Mesendoderm (in vitro differentiated cells): ENCODE measurements at regions not wholly inside any gene's neighbourhood (a gene's known extent, or its start where the extent isn't known, plus 50 kb on each side); places are given as distances from the start of the nearest gene placed in this dataset.
"Not testable (repeated sequence)": the region's sequence is repeated elsewhere in the genome, so short reads cannot be mapped to it uniquely, and the experiment has no call there.

Source experiments
- DNase-seq: peaks from one replicate; pipeline ENCODE4 v3.0.0; 2013
- H2AK5ac ChIP-seq: 2 replicates; pipeline ENCODE4 v1.6.1; 2013; ENCODE audit warnings: low read length, inconsistent platforms
- H2BK120ac ChIP-seq: 2 replicates; pipeline ENCODE4 v1.6.1; 2013; ENCODE audit warnings: low read depth, mild to moderate bottlenecking, low read length, moderate library complexity, mixed read lengths
- H2BK15ac ChIP-seq: replicated peaks from 2 replicates; pipeline ENCODE4 v1.6.1; 2013; ENCODE audit warnings: low read depth, mild to moderate bottlenecking, moderate library complexity
- H2BK5ac ChIP-seq: 2 replicates; pipeline ENCODE4 v1.6.1; 2013; ENCODE audit warnings: low read length, inconsistent platforms
- H3K18ac ChIP-seq: 2 replicates; pipeline ENCODE4 v1.6.1; 2013; ENCODE audit warnings: mild to moderate bottlenecking, low read length, mixed read lengths
- H3K23ac ChIP-seq: one replicate; pipeline ENCODE4 v1.6.1; 2013; ENCODE audit warnings: low read length
- H3K27ac ChIP-seq: 2 replicates; pipeline ENCODE4 v1.5.1; 2013; ENCODE audit warnings: low read depth, mild to moderate bottlenecking, inconsistent platforms, low read length, moderate library complexity
- H3K27me3 ChIP-seq: 2 replicates; pipeline ENCODE4 v1.6.1; 2013; ENCODE audit warnings: low read length, control low read depth, mild to moderate bottlenecking, inconsistent platforms; ENCODE audit not compliant: insufficient read depth, poor library complexity
- H3K36me3 ChIP-seq: 2 replicates; pipeline ENCODE4 v1.6.1; 2013; ENCODE audit warnings: low read length, inconsistent platforms; ENCODE audit not compliant: control insufficient read depth, insufficient read depth
- H3K4ac ChIP-seq: one replicate; pipeline ENCODE4 v1.6.1; 2013; ENCODE audit warnings: low read depth, mild to moderate bottlenecking, low read length, moderate library complexity
- H3K4me1 ChIP-seq: 2 replicates; pipeline ENCODE4 v1.6.1; 2013; ENCODE audit warnings: low read depth, low read length, inconsistent platforms; ENCODE audit not compliant: control insufficient read depth
- H3K4me2 ChIP-seq: 2 replicates; pipeline ENCODE4 v1.6.1; 2013; ENCODE audit warnings: low read length
- H3K4me3 ChIP-seq: 2 replicates; pipeline ENCODE4 v1.5.1; 2013; ENCODE audit warnings: mild to moderate bottlenecking, low read length
- H3K56ac ChIP-seq: one replicate; pipeline ENCODE4 v1.6.1; 2013; ENCODE audit warnings: low read length
- H3K79me1 ChIP-seq: 2 replicates; pipeline ENCODE4 v1.6.1; 2013; ENCODE audit warnings: low read length, inconsistent platforms
- H3K79me2 ChIP-seq: 2 replicates; pipeline ENCODE4 v1.6.1; 2013; ENCODE audit warnings: mild to moderate bottlenecking, low read length; ENCODE audit not compliant: control insufficient read depth, insufficient read depth
- H3K9ac ChIP-seq: 2 replicates; pipeline ENCODE4 v1.6.1; 2013; ENCODE audit warnings: low read length, inconsistent platforms
- H4K5ac ChIP-seq: one replicate; pipeline ENCODE4 v1.6.1; 2013; ENCODE audit warnings: low read length
- H4K8ac ChIP-seq: one replicate; pipeline ENCODE4 v1.6.1; 2013; ENCODE audit warnings: low read depth, mild to moderate bottlenecking, control low read depth, low read length, moderate library complexity
- WGBS: extraction: QIAGEN DNeasy Blood & Tissue Kit; methylation state at CpG from one replicate; pipeline ENCODE4 v1.1.7; 2013; ENCODE audit warnings: low lambda C conversion rate, missing lambda C conversion rate; ENCODE audit not compliant: insufficient coverage; ENCODE audit errors: extremely low coverage; 5-methylcytosine and 5-hydroxymethylcytosine counted together

DNA sequence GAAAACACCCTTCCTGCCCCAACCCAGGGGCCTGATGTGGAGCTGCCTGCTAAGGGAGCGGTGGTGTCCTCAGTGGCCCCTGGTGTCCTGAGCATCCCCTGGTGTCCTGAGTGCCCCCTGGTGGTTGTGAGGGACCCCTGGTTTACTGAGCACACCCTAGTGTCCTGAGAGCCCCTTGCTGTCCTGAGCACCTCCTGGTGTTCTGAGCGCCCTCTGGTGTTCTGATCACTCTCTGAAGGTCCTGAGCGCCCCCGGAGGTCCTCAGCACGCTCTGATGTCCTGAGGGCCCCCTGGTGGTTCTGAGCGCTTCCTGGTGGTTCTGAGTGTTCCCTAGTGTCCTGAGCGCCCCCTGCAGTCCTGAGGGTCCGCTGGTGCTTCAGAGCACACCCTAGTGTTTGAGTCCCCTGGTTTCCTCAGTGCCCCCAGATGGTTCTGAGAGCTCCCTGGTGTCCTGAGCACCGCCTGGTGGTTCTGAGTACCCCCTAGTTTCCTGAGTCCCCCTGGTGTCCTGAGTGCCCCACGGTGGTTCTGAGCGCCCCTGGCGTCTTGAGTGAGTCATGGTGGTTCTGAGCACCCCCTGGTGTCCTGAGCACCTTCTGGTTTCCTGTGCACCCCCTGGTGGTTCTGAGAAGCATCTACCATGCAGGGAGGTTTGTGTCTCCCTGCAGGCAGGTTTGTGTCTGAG, 1004.2 kb downstream of the TMEM121 start:
- H3K79me1 ChIP-seq = no peaks in the 10 kb centered on the region
- no peak overlapping the region for H4K8ac ChIP-seq

DNA sequence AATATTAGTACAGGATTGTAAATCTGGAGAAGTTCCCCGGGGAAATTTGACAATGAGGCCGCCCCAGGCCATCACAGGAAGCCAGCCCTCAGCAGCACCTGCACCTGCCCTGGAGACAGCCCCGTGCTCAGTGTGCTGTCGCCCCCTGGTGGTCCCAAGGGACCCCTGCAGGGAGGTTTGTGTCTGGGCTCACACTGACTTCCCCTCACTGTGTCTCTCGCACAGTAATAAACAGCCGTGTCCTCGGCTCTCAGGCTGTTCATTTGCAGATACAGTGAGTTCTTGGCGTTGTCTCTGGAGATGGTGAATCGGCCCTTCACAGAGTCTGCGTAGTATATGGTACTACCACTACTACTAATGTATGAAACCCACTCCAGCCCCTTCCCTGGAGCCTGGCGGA, 1011.2 kb downstream of the TMEM121 start:
- not testable (repeated sequence) for H3K9ac ChIP-seq, H3K18ac ChIP-seq, H3K36me3 ChIP-seq, H3K27ac ChIP-seq, H4K8ac ChIP-seq, H2BK15ac ChIP-seq, DNase-seq, H3K4me2 ChIP-seq, H2BK120ac ChIP-seq, H2AK5ac ChIP-seq, H3K4me1 ChIP-seq, H3K4ac ChIP-seq, H3K27me3 ChIP-seq, H3K4me3 ChIP-seq, H3K79me2 ChIP-seq, H4K5ac ChIP-seq, H3K56ac ChIP-seq, H3K23ac ChIP-seq, H2BK5ac ChIP-seq, H3K79me1 ChIP-seq
- WGBS = no CpG with 5 or more reads among the region's 11 CpGs

More for the DNA sequence above, 1004.2 kb downstream of the TMEM121 start:
- Histone ChIP-seq H3K18ac (no peak overlapping the region), H3K23ac (no peak overlapping the region), H3K27me3 (no peaks in the 10 kb centered on the region), H3K4me2 (no peak overlapping the region), H2BK5ac (no peak overlapping the region), H2AK5ac (no peak overlapping the region), H4K5ac (no peak overlapping the region), H3K4me3 (no peak overlapping the region), H3K27ac (no peak overlapping the region), H3K56ac (no peak overlapping the region), H3K9ac (no peak overlapping the region), H2BK120ac (no peak overlapping the region), H3K4ac (no peak overlapping the region), H3K4me1 (no peaks in the 10 kb centered on the region), H2BK15ac (no peak overlapping the region), H3K79me2 (no peaks in the 10 kb centered on the region), H3K36me3 (no peaks in the 10 kb centered on the region)
- peak; percentile 9 for DNase-seq
- no CpG with 5 or more reads among the region's 12 CpGs for WGBS

DNA sequence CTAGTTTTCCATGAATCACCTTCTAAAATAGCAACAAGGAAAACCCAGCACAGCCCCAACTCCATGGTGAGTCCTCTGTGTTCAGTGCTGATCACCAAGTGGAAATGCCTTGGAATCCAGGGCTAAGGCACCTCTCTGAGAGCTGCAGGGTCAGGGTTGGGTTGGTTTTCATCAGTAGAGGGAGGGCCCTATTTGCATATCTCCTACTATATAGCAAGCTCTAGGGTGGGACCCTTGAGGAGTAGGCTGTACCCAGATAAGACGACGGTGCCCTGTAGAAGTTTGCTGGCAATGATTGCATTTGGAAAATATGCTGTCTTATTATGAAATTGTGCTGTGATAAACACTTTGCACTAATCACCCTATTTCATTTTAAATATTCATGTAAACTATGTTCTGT, 1011.8 kb downstream of the TMEM121 start:
- no peak for DNase-seq
- Histone ChIP-seq H3K4me2 (no peak overlapping the region), H3K56ac (no peak overlapping the region), H2BK5ac (no peak overlapping the region), H2AK5ac (no peak overlapping the region), H3K23ac (no peak overlapping the region), H3K36me3 (no peaks in the 10 kb centered on the region), H3K27me3 (no peaks in the 10 kb centered on the region), H3K4me1 (no peaks in the 10 kb centered on the region), H3K9ac (no peak overlapping the region), H3K4me3 (no peak overlapping the region), H3K79me1 (no peaks in the 10 kb centered on the region), H3K79me2 (no peaks in the 10 kb centered on the region), H4K5ac (no peak overlapping the region), H2BK15ac (no peak overlapping the region), H3K27ac (no peak overlapping the region), H2BK120ac (no peak overlapping the region), H4K8ac (no peak overlapping the region), H3K4ac (no peak overlapping the region), H3K18ac (no peak overlapping the region)
- no CpG with 5 or more reads among the region's 2 CpGs for WGBS

DNA sequence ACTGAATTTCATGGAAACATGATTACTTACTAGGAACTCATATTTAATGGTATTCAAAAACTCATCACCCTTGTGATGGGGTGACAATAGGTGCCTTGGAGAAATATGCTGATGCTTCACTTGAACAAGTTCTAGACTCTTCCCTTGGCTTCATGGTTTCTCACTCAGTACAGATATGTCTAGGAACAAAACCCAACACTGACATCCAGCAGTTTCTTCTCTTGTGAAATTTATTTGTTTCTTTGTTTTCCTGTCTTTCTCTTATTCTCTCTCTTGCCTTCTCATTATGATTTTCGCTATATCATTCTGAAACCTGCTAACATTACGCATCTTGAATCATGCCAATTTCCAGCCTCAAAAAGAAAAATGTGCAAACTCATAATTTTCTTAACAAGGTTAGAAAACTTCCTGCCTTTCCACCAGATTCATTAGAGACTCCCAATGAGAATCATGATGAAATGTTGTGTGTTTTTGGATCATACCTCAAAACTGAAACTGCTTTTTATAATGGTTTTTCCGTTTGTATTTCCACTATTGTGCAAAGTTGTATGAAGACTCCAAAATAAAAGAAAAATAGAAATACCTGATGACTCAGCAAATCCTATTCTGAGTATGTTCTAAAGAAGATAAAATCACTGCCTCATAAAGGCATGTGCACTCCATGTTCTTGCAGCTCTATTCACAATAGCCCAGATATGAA, 1021.5 kb downstream of the TMEM121 start:
- Histone ChIP-seq H3K4ac (no peak overlapping the region), H3K79me1 (no peaks in the 10 kb centered on the region), H3K4me2 (no peak overlapping the region), H2BK15ac (no peak overlapping the region), H4K5ac (no peak overlapping the region), H2AK5ac (no peak overlapping the region), H3K56ac (no peak overlapping the region), H2BK120ac (no peak overlapping the region), H3K79me2 (no peaks in the 10 kb centered on the region), H3K18ac (no peak overlapping the region), H3K36me3 (no peaks in the 10 kb centered on the region), H3K27me3 (no peaks in the 10 kb centered on the region), H2BK5ac (no peak overlapping the region), H4K8ac (no peak overlapping the region), H3K4me1 (no peaks in the 10 kb centered on the region), H3K4me3 (no peak overlapping the region), H3K23ac (no peak overlapping the region), H3K9ac (no peak overlapping the region), H3K27ac (no peak overlapping the region)
- WGBS = no CpG with 5 or more reads among the region's 3 CpGs
- no peak for DNase-seq

DNA sequence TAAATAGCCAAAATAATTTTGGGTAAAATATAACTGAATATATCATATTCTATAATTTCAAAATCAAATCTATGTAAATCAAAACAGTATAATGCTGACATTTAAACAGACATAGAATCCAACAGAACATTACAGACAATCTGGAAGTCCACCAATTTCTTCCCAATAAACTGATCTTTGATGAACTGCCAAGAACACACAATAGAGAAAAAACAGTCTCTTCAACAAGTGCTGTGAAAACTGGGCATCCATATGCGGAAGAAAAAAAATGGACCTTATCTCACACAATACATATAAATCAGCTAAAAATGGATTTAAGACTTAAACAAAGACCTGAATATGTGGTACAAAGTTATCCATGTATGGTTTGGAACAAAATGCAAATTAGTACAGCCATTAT, 1022.7 kb downstream of the TMEM121 start:
- Histone ChIP-seq H3K27me3 (no peaks in the 10 kb centered on the region), H3K9ac (no peak overlapping the region), H2BK120ac (no peak overlapping the region), H2BK15ac (no peak overlapping the region), H3K79me2 (no peaks in the 10 kb centered on the region), H3K4me2 (no peak overlapping the region), H4K8ac (no peak overlapping the region), H2AK5ac (no peak overlapping the region), H2BK5ac (no peak overlapping the region), H3K4me1 (no peaks in the 10 kb centered on the region), H3K4me3 (no peak overlapping the region), H3K36me3 (no peaks in the 10 kb centered on the region), H3K56ac (no peak overlapping the region), H3K4ac (no peak overlapping the region), H3K23ac (no peak overlapping the region), H4K5ac (no peak overlapping the region), H3K79me1 (no peaks in the 10 kb centered on the region), H3K18ac (no peak overlapping the region), H3K27ac (no peak overlapping the region)
- no CpG with 5 or more reads among the region's 1 CpG for WGBS
- no peak for DNase-seq
